ENCODE measurements at regions not wholly inside any gene's neighbourhood (a gene's known extent, or its start where the extent isn't known, plus 50 kb on each side); places are given as distances from the start of the nearest gene placed in this dataset.

DNA sequence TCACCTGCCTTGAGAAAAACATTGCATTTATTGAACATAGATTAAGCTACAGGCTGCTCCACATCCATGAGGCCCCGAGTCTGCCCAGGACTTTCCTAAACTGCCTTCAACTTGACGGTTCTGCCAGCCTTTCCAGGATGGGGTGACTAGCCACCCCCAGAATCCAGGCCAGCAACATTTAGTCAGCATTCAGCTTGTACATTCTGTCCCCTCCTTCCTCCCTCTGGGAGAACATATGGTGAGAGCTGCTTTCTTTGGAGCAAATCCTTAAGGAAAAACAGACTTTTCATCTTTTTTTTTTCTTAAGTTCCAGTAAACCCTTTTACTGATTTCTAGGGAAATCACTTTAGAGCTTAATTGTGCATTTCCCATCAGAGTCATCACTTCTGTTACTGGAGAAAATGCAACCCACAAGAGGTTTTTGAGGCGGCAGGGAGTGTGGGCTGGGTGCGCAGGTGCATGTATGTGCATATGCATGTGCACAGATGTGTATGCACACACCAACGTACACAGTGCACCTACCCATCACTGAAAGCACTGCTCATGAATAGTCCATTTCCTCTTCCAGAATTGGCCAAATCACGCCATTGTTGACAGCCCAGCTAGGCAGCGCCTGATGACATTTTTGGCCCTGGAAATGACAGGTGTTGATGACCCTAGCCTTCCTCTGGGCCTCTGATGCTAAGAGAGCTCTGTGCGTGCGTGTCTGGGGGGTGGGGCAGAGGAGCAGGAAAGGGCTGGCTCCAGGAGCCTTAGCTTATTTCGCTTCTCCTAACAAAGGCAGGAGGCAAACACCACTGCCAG is 145.6 kb downstream of the HSD17B3 start:
- intact Hi-C loops (cut with DNase I) = no loop called here
- DNase-seq (peak in 1 of 5 donors; percentile 71), FAIRE-seq (no peak)
- no peaks in the 10 kb centered on the region for H3K27me3 ChIP-seq (ENCODE audit: control insufficient read depth, insufficient read depth, low read length)
- no peak overlapping the region for H3K9ac ChIP-seq (ENCODE audit: low read length in 3 of 3)
- H3K4me1 ChIP-seq (ENCODE audit: control insufficient read depth in 2 of 3, insufficient read depth in 2 of 3, low read depth in 1 of 3, low read length in 3 of 3) = peaks cover 0 to 2% (median 0%) of the 10 kb centered on the region in 3 donors
- no peaks in the 10 kb centered on the region for H3K36me3 ChIP-seq (ENCODE audit: control insufficient read depth in 2 of 3, insufficient read depth in 3 of 3, low read length in 3 of 3)
- H3K27ac ChIP-seq (ENCODE audit: low read depth in 2 of 2, low read length in 2 of 2) = no peak overlapping the region
- H3K9me3 ChIP-seq (ENCODE audit: control insufficient read depth in 2 of 3, insufficient read depth in 1 of 3, low read length in 3 of 3) = no peaks in the 10 kb centered on the region
- H3K4me3 ChIP-seq (ENCODE audit: low read length in 3 of 3) = no peak overlapping the region
- TF ChIP-seq, protein P1, sequence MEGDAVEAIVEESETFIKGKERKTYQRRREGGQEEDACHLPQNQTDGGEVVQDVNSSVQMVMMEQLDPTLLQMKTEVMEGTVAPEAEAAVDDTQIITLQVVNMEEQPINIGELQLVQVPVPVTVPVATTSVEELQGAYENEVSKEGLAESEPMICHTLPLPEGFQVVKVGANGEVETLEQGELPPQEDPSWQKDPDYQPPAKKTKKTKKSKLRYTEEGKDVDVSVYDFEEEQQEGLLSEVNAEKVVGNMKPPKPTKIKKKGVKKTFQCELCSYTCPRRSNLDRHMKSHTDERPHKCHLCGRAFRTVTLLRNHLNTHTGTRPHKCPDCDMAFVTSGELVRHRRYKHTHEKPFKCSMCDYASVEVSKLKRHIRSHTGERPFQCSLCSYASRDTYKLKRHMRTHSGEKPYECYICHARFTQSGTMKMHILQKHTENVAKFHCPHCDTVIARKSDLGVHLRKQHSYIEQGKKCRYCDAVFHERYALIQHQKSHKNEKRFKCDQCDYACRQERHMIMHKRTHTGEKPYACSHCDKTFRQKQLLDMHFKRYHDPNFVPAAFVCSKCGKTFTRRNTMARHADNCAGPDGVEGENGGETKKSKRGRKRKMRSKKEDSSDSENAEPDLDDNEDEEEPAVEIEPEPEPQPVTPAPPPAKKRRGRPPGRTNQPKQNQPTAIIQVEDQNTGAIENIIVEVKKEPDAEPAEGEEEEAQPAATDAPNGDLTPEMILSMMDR (IDR thresholded peaks at IDR 0.05; ENCODE audit: borderline replicate concordance, extremely low read depth, insufficient read depth) = no peak

DNA sequence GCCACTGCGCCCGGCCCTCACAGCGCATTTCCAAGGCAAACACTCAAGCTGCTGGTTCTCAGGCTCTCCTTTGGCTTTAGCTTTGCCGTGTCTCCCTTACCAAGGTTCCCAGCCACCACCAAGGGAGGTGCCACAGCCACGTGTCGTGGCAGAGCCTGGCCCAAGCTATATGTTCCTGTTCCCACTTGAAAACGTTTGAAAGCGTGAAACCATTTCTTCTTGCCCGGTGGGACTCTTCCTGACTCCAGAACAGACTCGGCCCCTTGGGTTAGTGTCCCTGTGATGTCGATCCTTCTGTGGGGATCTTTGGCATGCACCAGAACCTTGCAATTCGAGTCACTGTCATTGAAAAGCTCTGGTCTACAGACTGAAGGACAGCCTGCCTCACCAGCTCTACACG is 147.9 kb downstream of the HSD17B3 start:
- TF ChIP-seq, protein P1 (IDR thresholded peaks at IDR 0.05; ENCODE audit: borderline replicate concordance, extremely low read depth, insufficient read depth) = no peak
- intact Hi-C loops (cut with DNase I) = no loop called here
- Histone ChIP-seq H3K27ac (ENCODE audit: low read depth in 2 of 2, low read length in 2 of 2) (no peak overlapping the region), H3K9me3 (ENCODE audit: control insufficient read depth in 2 of 3, insufficient read depth in 1 of 3, low read length in 3 of 3) (no peaks in the 10 kb centered on the region), H3K9ac (ENCODE audit: low read length in 3 of 3) (no peak overlapping the region), H3K4me1 (ENCODE audit: control insufficient read depth in 2 of 3, insufficient read depth in 2 of 3, low read depth in 1 of 3, low read length in 3 of 3) (peaks cover 0 to 2% (median 0%) of the 10 kb centered on the region in 3 donors), H3K4me3 (ENCODE audit: low read length in 3 of 3) (no peak overlapping the region), H3K27me3 (ENCODE audit: control insufficient read depth, insufficient read depth, low read length) (no peaks in the 10 kb centered on the region), H3K36me3 (ENCODE audit: control insufficient read depth in 2 of 3, insufficient read depth in 3 of 3, low read length in 3 of 3) (no peaks in the 10 kb centered on the region)
- DNase-seq (no peak), FAIRE-seq (no peak)

DNA sequence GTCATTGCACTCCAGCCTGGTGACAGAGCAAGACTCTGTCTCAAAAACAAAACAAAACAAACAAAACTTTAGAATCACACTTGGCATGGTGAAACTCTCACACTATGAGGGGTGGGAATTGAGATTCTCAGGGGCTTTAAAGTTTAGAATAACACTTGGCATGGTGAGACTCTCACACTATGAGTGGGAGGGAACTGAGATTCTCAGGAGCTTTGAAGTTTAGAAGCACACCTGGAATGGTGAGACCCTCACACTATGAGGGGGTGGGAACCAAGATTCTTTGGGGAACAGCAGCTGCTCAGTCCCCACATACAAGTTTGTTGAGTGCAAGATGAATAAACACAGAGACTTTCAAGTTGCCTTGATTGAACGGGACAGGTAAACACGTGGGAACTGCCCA is 149.4 kb downstream of the HSD17B3 start:
- Histone ChIP-seq H3K27ac (ENCODE audit: low read depth in 2 of 2, low read length in 2 of 2) (no peak overlapping the region), H3K27me3 (ENCODE audit: control insufficient read depth, insufficient read depth, low read length) (no peaks in the 10 kb centered on the region), H3K9me3 (ENCODE audit: control insufficient read depth in 2 of 3, insufficient read depth in 1 of 3, low read length in 3 of 3) (no peaks in the 10 kb centered on the region), H3K36me3 (ENCODE audit: control insufficient read depth in 2 of 3, insufficient read depth in 3 of 3, low read length in 3 of 3) (no peaks in the 10 kb centered on the region), H3K4me3 (ENCODE audit: low read length in 3 of 3) (no peak overlapping the region), H3K9ac (ENCODE audit: low read length in 3 of 3) (no peak overlapping the region), H3K4me1 (ENCODE audit: control insufficient read depth in 2 of 3, insufficient read depth in 2 of 3, low read depth in 1 of 3, low read length in 3 of 3) (peaks cover 0 to under 1% (median 0%) of the 10 kb centered on the region in 3 donors)
- TF ChIP-seq, protein P1 (IDR thresholded peaks at IDR 0.05; ENCODE audit: borderline replicate concordance, extremely low read depth, insufficient read depth) = no peak
- intact Hi-C loops (cut with DNase I) = no loop called here
- no peak for FAIRE-seq
- DNase-seq = no peak
